ENCODE measurements at regions not wholly inside any gene's neighbourhood (a gene's known extent, or its start where the extent isn't known, plus 50 kb on each side); places are given as distances from the start of the nearest gene placed in this dataset.

GRCh38 chr12:124656947-124657434 lies 89.6 kb upstream of the NCOR2 start:
- DNase-seq (no peak), ATAC-seq (ENCODE audit: low read depth in 2 of 2) (no peak)
- no peak overlapping the region for H3K4me3 Mint-ChIP-seq
- no peak overlapping the region for H3K27ac Mint-ChIP-seq
- H3K36me3 Mint-ChIP-seq, result peaks cover 0 to 4% of the 10 kb centered on the region in 2 donors
- no peaks in the 10 kb centered on the region for H3K4me1 Mint-ChIP-seq
- peaks cover 20 to 43% (median 22%) of the 10 kb centered on the region in 3 donors for H3K27me3 Mint-ChIP-seq
- H3K9me3 Mint-ChIP-seq, result peaks cover 0 to 9% (median 2%) of the 10 kb centered on the region in 7 donors

- Mint-ChIP-seq H3K4me3 (no peak overlapping the region), H3K27me3 (peaks cover 20 to 44% (median 22%) of the 10 kb centered on the region in 3 donors), H3K36me3 (peaks cover 0 to 4% of the 10 kb centered on the region in 2 donors), H3K4me1 (no peaks in the 10 kb centered on the region), H3K27ac (no peak overlapping the region), H3K9me3 (peaks cover 0 to 7% (median 2%) of the 10 kb centered on the region in 7 donors)
- ATAC-seq (ENCODE audit: low read depth in 2 of 2), result no peak
- no peak for DNase-seq
These were observed 88.5 kb upstream of the NCOR2 start for GRCh38 chr12:124655698-124656516.

- ATAC-seq (ENCODE audit: low read depth in 2 of 2) (no peak), DNase-seq (no peak)
- Mint-ChIP-seq H3K27me3 (peaks cover 22 to 48% (median 22%) of the 10 kb centered on the region in 3 donors), H3K9me3 (peaks cover 0 to 12% (median 3%) of the 10 kb centered on the region in 7 donors), H3K4me3 (no peak overlapping the region), H3K27ac (no peak overlapping the region), H3K36me3 (peaks cover 0 to 4% of the 10 kb centered on the region in 2 donors), H3K4me1 (no peaks in the 10 kb centered on the region)
These were observed 87.8 kb upstream of the NCOR2 start for GRCh38 chr12:124655048-124655697.

GRCh38 chr12:124654666-124655047 lies 87.2 kb upstream of the NCOR2 start:
- Mint-ChIP-seq H3K27ac (no peak overlapping the region), H3K36me3 (peaks cover 0 to 4% of the 10 kb centered on the region in 2 donors), H3K4me1 (no peaks in the 10 kb centered on the region), H3K27me3 (peaks cover 16 to 48% (median 22%) of the 10 kb centered on the region in 3 donors), H3K4me3 (no peak overlapping the region), H3K9me3 (peaks cover 0 to 16% (median 5%) of the 10 kb centered on the region in 7 donors)
- ATAC-seq (ENCODE audit: low read depth in 2 of 2), result no peak
- no peak for DNase-seq

- no peak for DNase-seq
- Mint-ChIP-seq H3K36me3 (peaks cover 8 to 11% of the 10 kb centered on the region in 2 donors), H3K9me3 (peaks cover 1 to 19% (median 16%) of the 10 kb centered on the region in 7 donors)
These were observed 85.9 kb upstream of the NCOR2 start for GRCh38 chr12:124653169-124653931.

GRCh38 chr12:124652661-124653060 lies 85.2 kb upstream of the NCOR2 start:
- H3K9me3 Mint-ChIP-seq, result peaks cover 4 to 25% (median 15%) of the 10 kb centered on the region in 7 donors
- H3K4me3 Mint-ChIP-seq, result no peak overlapping the region
- DNase-seq (no peak), ATAC-seq (ENCODE audit: low read depth in 2 of 2) (no peak)
- H3K36me3 Mint-ChIP-seq, result peaks cover 7 to 8% of the 10 kb centered on the region in 2 donors
- no peak overlapping the region for H3K27ac Mint-ChIP-seq
- peaks cover 0 to 4% (median under 1%) of the 10 kb centered on the region in 3 donors for H3K4me1 Mint-ChIP-seq
- H3K27me3 Mint-ChIP-seq, result peaks cover 14 to 46% (median 22%) of the 10 kb centered on the region in 3 donors

More at GRCh38 chr12:124653169-124653931, 85.9 kb upstream of the NCOR2 start:
- no peak overlapping the region for H3K27ac Mint-ChIP-seq
- H3K4me3 Mint-ChIP-seq, result no peak overlapping the region
- H3K4me1 Mint-ChIP-seq, result no peaks in the 10 kb centered on the region
- no peak for ATAC-seq (ENCODE audit: low read depth in 2 of 2)
- H3K27me3 Mint-ChIP-seq, result peaks cover 14 to 42% (median 22%) of the 10 kb centered on the region in 3 donors

- peaks cover 12 to 45% (median 18%) of the 10 kb centered on the region in 3 donors for H3K27me3 Mint-ChIP-seq
- peaks cover 7 to 8% of the 10 kb centered on the region in 2 donors for H3K36me3 Mint-ChIP-seq
- ATAC-seq (ENCODE audit: low read depth in 2 of 2) (no peak), DNase-seq (no peak)
- peaks cover 2 to 10% (median 8%) of the 10 kb centered on the region in 3 donors for H3K4me1 Mint-ChIP-seq
- H3K4me3 Mint-ChIP-seq, result no peak overlapping the region
- no peak overlapping the region for H3K27ac Mint-ChIP-seq
- peaks cover 4 to 27% (median 15%) of the 10 kb centered on the region in 7 donors for H3K9me3 Mint-ChIP-seq
These were observed 84.3 kb upstream of the NCOR2 start for GRCh38 chr12:124651516-124652273.

GRCh38 chr12:124650912-124651311 lies 83.5 kb upstream of the NCOR2 start:
- ATAC-seq (ENCODE audit: low read depth in 2 of 2) (no peak), DNase-seq (no peak)
- H3K9me3 Mint-ChIP-seq, result peaks cover 4 to 27% (median 15%) of the 10 kb centered on the region in 7 donors
- no peak overlapping the region for H3K27ac Mint-ChIP-seq
- H3K4me1 Mint-ChIP-seq, result peaks cover 7 to 18% (median 15%) of the 10 kb centered on the region in 3 donors
- H3K27me3 Mint-ChIP-seq, result peaks cover 10 to 40% (median 11%) of the 10 kb centered on the region in 3 donors
- H3K36me3 Mint-ChIP-seq, result peaks cover 7 to 8% of the 10 kb centered on the region in 2 donors
- H3K4me3 Mint-ChIP-seq, result no peak overlapping the region

- DNase-seq (no peak), ATAC-seq (ENCODE audit: low read depth in 2 of 2) (no peak)
- H3K27ac Mint-ChIP-seq, result peak overlapping the region in 1 of 6 donors; percentile 50
- H3K4me1 Mint-ChIP-seq, result peaks cover 11 to 24% (median 19%) of the 10 kb centered on the region in 3 donors
- H3K36me3 Mint-ChIP-seq, result peaks cover 7 to 8% of the 10 kb centered on the region in 2 donors
- peaks cover 4 to 27% (median 15%) of the 10 kb centered on the region in 7 donors for H3K9me3 Mint-ChIP-seq
- no peak overlapping the region for H3K4me3 Mint-ChIP-seq
- peaks cover 3 to 34% (median 7%) of the 10 kb centered on the region in 3 donors for H3K27me3 Mint-ChIP-seq
These were observed 81.4 kb upstream of the NCOR2 start for GRCh38 chr12:124648710-124649384.

- Mint-ChIP-seq H3K9me3 (peaks cover 4 to 27% (median 15%) of the 10 kb centered on the region in 7 donors), H3K27ac (peak overlapping the region in 1 of 6 donors; percentile 47), H3K4me1 (peaks cover 11 to 24% (median 19%) of the 10 kb centered on the region in 3 donors), H3K36me3 (peaks cover 7 to 8% of the 10 kb centered on the region in 2 donors), H3K4me3 (peak overlapping the region in 3 of 8 donors; percentile 36 to 45 (median 45)), H3K27me3 (peaks cover 3 to 27% (median 3%) of the 10 kb centered on the region in 3 donors)
- no peak for ATAC-seq (ENCODE audit: low read depth in 2 of 2)
- DNase-seq, result no peak
These were observed 79.9 kb upstream of the NCOR2 start for GRCh38 chr12:124647316-124647715.

- no peak for DNase-seq
- Mint-ChIP-seq H3K36me3 (peaks cover 7 to 8% of the 10 kb centered on the region in 2 donors), H3K27ac (peak overlapping the region in 4 of 6 donors; percentile 15 to 86 (median 60)), H3K4me3 (peak overlapping the region in 7 of 8 donors; percentile 45 to 84 (median 68)), H3K27me3 (peaks cover 0 to 25% (median 3%) of the 10 kb centered on the region in 3 donors), H3K9me3 (peaks cover 4 to 27% (median 15%) of the 10 kb centered on the region in 7 donors), H3K4me1 (peaks cover 11 to 24% (median 19%) of the 10 kb centered on the region in 3 donors)
- peak; percentile 45 for ATAC-seq (ENCODE audit: low read depth in 2 of 2)
These were observed 79.2 kb upstream of the NCOR2 start for GRCh38 chr12:124646385-124647230.

All from naive B cell (primary cell).